ENCODE measurements at regions not wholly inside any gene's neighbourhood (a gene's known extent, or its start where the extent isn't known, plus 50 kb on each side); places are given as distances from the start of the nearest gene placed in this dataset.

DNA sequence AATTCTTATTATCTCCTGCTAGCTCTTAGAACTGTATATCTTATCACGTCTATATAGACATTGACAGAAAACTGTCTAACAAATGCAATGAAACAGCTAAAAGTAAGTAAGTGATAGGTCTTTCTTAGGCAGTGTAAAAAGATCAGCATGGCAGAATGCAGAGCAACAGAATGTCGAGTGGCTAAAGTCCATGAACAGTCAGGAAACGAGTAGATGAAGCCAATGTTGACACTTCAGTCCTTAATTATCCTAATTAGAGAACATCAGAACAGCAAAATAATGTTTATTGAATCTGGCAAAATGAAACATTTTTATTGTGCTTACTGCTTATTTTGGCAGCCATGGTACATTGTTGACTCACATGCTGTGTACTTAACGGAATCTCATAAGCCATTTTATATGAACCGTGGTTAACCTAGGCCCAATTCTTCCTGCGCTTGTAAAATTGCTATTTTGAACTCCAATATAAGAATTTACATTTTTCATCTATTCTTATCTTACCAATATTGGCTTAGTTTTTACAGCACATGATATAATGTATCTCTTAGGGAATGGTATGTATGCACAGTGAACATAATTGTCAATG, 748.1 kb downstream of the DACH1 start:
- Histone ChIP-seq H3K9ac (ENCODE audit: extremely low read depth, insufficient read length, low read length) (no peak overlapping the region), H3K4me1 (ENCODE audit: insufficient read depth, low read length) (no peaks in the 10 kb centered on the region), H2BK12ac (ENCODE audit: insufficient read length, low read depth, low read length) (no peak overlapping the region), H3K23ac (ENCODE audit: insufficient read length, low read depth, low read length) (no peak overlapping the region), H2AFZ (ENCODE audit: low read length) (no peak overlapping the region), H2BK20ac (ENCODE audit: low read depth, low read length, poor library complexity, severe bottlenecking) (no peak overlapping the region), H2BK120ac (ENCODE audit: low read depth, low read length, poor library complexity, severe bottlenecking) (no peak overlapping the region), H4K20me1 (ENCODE audit: control insufficient read depth, insufficient read depth, insufficient read length) (no peaks in the 10 kb centered on the region), H3K18ac (ENCODE audit: insufficient read length, low read depth, low read length) (no peak overlapping the region), H4K91ac (ENCODE audit: insufficient read length, low read depth, low read length) (no peak overlapping the region), H3K4ac (ENCODE audit: low read depth, low read length) (no peak overlapping the region), H3K9me3 (ENCODE audit: control insufficient read depth, low read depth, low read length) (no peaks in the 10 kb centered on the region), H2BK15ac (ENCODE audit: low read depth, low read length) (no peak overlapping the region), H3K79me1 (ENCODE audit: insufficient read depth, low read depth, low read length, poor library complexity, severe bottlenecking) (no peaks in the 10 kb centered on the region), H3T11ph (ENCODE audit: low read length) (no peak overlapping the region), H4K8ac (replicated peaks; ENCODE audit: insufficient read length, low read depth, low read length) (no peak overlapping the region), H2BK5ac (ENCODE audit: insufficient read length, low read length) (no peak overlapping the region), H3K56ac (ENCODE audit: insufficient read length, low read depth, low read length) (no peak overlapping the region), H3K79me2 (ENCODE audit: insufficient read depth, low read length) (no peaks in the 10 kb centered on the region), H3K27me3 (ENCODE audit: insufficient read depth, low read length) (no peaks in the 10 kb centered on the region), H3K23me2 (ENCODE audit: insufficient read length, low read depth, low read length, poor library complexity, severe bottlenecking) (no peaks in the 10 kb centered on the region), H3K4me2 (ENCODE audit: insufficient read depth, insufficient read length, low read length) (no peak overlapping the region), H3K27ac (ENCODE audit: insufficient read length, low read depth, low read length) (no peak overlapping the region), H3K14ac (ENCODE audit: insufficient read depth, low read length) (no peak overlapping the region), H4K5ac (ENCODE audit: insufficient read length, low read depth, low read length) (no peak overlapping the region), H2AK5ac (ENCODE audit: insufficient read length, low read length) (no peak overlapping the region)
- no peak overlapping the region for H3K27ac Mint-ChIP-seq
- peaks cover 3 to 6% of the 10 kb centered on the region in 2 experiments for H3K4me1 Mint-ChIP-seq
- no peaks in the 10 kb centered on the region for H3K9me3 Mint-ChIP-seq
- no peak for DNase-seq
- H3K27me3 Mint-ChIP-seq (ENCODE audit: low read depth), result no peaks in the 10 kb centered on the region
- H3K36me3 Mint-ChIP-seq (ENCODE audit: insufficient read depth in 1 of 3, low read depth in 3 of 3), result no peaks in the 10 kb centered on the region
- WGBS (ENCODE audit: extremely low coverage, insufficient read length, low lambda C conversion rate), result no CpG with 5 or more reads among the region's 6 CpGs
- H3K4me3 Mint-ChIP-seq, result no peak overlapping the region
- TF ChIP-seq, protein P1, sequence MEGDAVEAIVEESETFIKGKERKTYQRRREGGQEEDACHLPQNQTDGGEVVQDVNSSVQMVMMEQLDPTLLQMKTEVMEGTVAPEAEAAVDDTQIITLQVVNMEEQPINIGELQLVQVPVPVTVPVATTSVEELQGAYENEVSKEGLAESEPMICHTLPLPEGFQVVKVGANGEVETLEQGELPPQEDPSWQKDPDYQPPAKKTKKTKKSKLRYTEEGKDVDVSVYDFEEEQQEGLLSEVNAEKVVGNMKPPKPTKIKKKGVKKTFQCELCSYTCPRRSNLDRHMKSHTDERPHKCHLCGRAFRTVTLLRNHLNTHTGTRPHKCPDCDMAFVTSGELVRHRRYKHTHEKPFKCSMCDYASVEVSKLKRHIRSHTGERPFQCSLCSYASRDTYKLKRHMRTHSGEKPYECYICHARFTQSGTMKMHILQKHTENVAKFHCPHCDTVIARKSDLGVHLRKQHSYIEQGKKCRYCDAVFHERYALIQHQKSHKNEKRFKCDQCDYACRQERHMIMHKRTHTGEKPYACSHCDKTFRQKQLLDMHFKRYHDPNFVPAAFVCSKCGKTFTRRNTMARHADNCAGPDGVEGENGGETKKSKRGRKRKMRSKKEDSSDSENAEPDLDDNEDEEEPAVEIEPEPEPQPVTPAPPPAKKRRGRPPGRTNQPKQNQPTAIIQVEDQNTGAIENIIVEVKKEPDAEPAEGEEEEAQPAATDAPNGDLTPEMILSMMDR (conservative IDR thresholded peaks at IDR 0.05), result no peak
